ENCODE measurements at regions not wholly inside any gene's neighbourhood (a gene's known extent, or its start where the extent isn't known, plus 50 kb on each side); places are given as distances from the start of the nearest gene placed in this dataset.

GRCh38 chr2:176784633-176785200, 427.9 kb upstream of the HNRNPA3 start:
- FAIRE-seq (no peak), DNase-seq (no peak)
- no peak for TF ChIP-seq CTCF (IDR thresholded peaks at IDR 0.05; ENCODE audit: borderline replicate concordance, extremely low read depth, insufficient read depth)
- H3K9ac ChIP-seq (ENCODE audit: low read length in 3 of 3): no peak overlapping the region
- no peaks in the 10 kb centered on the region for H3K9me3 ChIP-seq (ENCODE audit: control insufficient read depth in 2 of 3, insufficient read depth in 1 of 3, low read length in 3 of 3)
- H3K27ac ChIP-seq (ENCODE audit: low read depth in 2 of 2, low read length in 2 of 2): no peak overlapping the region
- H3K36me3 ChIP-seq (ENCODE audit: control insufficient read depth in 2 of 3, insufficient read depth in 3 of 3, low read length in 3 of 3): no peaks in the 10 kb centered on the region
- intact Hi-C loops (cut with DNase I): no loop called here
- no peaks in the 10 kb centered on the region for H3K27me3 ChIP-seq (ENCODE audit: control insufficient read depth, insufficient read depth, low read length)
- no peak overlapping the region for H3K4me3 ChIP-seq (ENCODE audit: low read length in 3 of 3)
- H3K4me1 ChIP-seq (ENCODE audit: control insufficient read depth in 2 of 3, insufficient read depth in 2 of 3, low read depth in 1 of 3, low read length in 3 of 3): no peaks in the 10 kb centered on the region

DNA sequence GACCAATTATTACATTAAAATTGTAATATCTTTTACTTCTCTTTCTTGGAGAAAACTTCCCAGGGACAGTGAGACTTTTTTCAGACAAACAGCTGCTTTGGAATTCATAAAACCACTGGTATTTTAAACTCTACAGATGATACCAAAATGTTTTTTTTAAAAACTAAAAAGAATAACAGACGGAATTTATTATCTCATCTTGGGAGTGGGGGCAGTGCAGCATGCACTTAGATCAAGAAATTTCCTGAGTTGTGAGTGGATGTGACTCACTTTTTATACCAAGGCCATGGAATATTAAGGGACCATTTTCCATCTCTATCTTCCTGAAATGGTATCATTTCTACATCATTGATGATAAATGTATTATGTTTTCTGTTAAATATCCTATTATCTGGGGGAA, 422.8 kb upstream of the HNRNPA3 start:
- Histone ChIP-seq H3K4me3 (ENCODE audit: low read length in 3 of 3) (no peak overlapping the region), H3K9me3 (ENCODE audit: control insufficient read depth in 2 of 3, insufficient read depth in 1 of 3, low read length in 3 of 3) (no peaks in the 10 kb centered on the region), H3K36me3 (ENCODE audit: control insufficient read depth in 2 of 3, insufficient read depth in 3 of 3, low read length in 3 of 3) (no peaks in the 10 kb centered on the region), H3K9ac (ENCODE audit: low read length in 3 of 3) (no peak overlapping the region), H3K27ac (ENCODE audit: low read depth in 2 of 2, low read length in 2 of 2) (no peak overlapping the region), H3K27me3 (ENCODE audit: control insufficient read depth, insufficient read depth, low read length) (no peaks in the 10 kb centered on the region), H3K4me1 (ENCODE audit: control insufficient read depth in 2 of 3, insufficient read depth in 2 of 3, low read depth in 1 of 3, low read length in 3 of 3) (peaks cover 0 to 6% (median 3%) of the 10 kb centered on the region in 3 donors)
- no peak for DNase-seq
- no peak for TF ChIP-seq CTCF (IDR thresholded peaks at IDR 0.05; ENCODE audit: borderline replicate concordance, extremely low read depth, insufficient read depth)
- intact Hi-C loops (cut with DNase I): no loop called here
- no peak for FAIRE-seq

DNA sequence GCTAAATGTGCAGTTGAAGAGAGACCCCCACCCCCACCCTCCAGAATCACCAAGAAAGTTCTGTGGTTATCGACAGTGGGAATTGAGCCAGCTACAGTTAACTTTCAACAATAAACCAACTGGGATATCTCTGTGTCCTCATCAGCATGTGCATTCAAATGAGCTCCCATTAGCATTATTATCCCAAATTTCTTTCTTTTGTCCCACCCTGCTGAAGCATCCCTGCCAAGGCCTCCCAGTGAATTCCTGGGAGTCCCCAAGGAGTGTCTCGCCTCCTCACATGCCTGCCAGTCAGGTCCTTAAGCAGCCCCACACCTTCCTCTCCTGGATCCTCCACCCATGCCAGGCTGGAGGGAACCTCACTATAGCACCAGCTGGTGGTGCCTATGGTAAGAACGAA, 422.1 kb upstream of the HNRNPA3 start:
- no peak overlapping the region for H3K4me3 ChIP-seq (ENCODE audit: low read length in 3 of 3)
- no peaks in the 10 kb centered on the region for H3K27me3 ChIP-seq (ENCODE audit: control insufficient read depth, insufficient read depth, low read length)
- peaks cover 0 to 6% (median 3%) of the 10 kb centered on the region in 3 donors for H3K4me1 ChIP-seq (ENCODE audit: control insufficient read depth in 2 of 3, insufficient read depth in 2 of 3, low read depth in 1 of 3, low read length in 3 of 3)
- FAIRE-seq (no peak), DNase-seq (no peak)
- H3K9ac ChIP-seq (ENCODE audit: low read length in 3 of 3): no peak overlapping the region
- H3K9me3 ChIP-seq (ENCODE audit: control insufficient read depth in 2 of 3, insufficient read depth in 1 of 3, low read length in 3 of 3): no peaks in the 10 kb centered on the region
- no peak overlapping the region for H3K27ac ChIP-seq (ENCODE audit: low read depth in 2 of 2, low read length in 2 of 2)
- intact Hi-C loops (cut with DNase I): no loop called here
- no peak for TF ChIP-seq CTCF (IDR thresholded peaks at IDR 0.05; ENCODE audit: borderline replicate concordance, extremely low read depth, insufficient read depth)
- H3K36me3 ChIP-seq (ENCODE audit: control insufficient read depth in 2 of 3, insufficient read depth in 3 of 3, low read length in 3 of 3): no peaks in the 10 kb centered on the region

DNA sequence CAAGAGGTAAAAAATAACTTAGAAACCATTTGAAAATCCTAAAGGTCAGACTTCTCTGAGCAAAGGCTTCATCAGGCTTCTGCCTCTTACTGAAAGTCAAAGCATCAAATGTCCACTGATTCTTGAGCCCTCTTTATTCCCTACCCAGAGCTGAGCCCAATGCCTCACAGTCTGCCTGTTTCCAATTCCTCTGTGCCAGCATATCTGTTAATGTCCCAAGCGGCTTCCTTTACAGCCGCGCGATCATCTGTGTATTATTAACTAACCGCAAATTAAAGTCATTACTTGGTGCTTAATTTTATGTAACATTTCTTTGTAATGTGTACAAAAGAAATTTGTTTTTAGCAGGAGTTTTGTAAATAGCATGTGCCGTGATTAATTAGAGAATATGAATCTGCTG, 418.8 kb upstream of the HNRNPA3 start:
- Histone ChIP-seq H3K27me3 (ENCODE audit: control insufficient read depth, insufficient read depth, low read length) (no peaks in the 10 kb centered on the region), H3K9me3 (ENCODE audit: control insufficient read depth in 2 of 3, insufficient read depth in 1 of 3, low read length in 3 of 3) (no peaks in the 10 kb centered on the region), H3K9ac (ENCODE audit: low read length in 3 of 3) (no peak overlapping the region), H3K4me1 (ENCODE audit: control insufficient read depth in 2 of 3, insufficient read depth in 2 of 3, low read depth in 1 of 3, low read length in 3 of 3) (peaks cover 0 to 6% (median 3%) of the 10 kb centered on the region in 3 donors), H3K4me3 (ENCODE audit: low read length in 3 of 3) (no peak overlapping the region), H3K27ac (ENCODE audit: low read depth in 2 of 2, low read length in 2 of 2) (no peak overlapping the region), H3K36me3 (ENCODE audit: control insufficient read depth in 2 of 3, insufficient read depth in 3 of 3, low read length in 3 of 3) (no peaks in the 10 kb centered on the region)
- intact Hi-C loops (cut with DNase I): no loop called here
- DNase-seq (no peak), FAIRE-seq (no peak)
- no peak for TF ChIP-seq CTCF (IDR thresholded peaks at IDR 0.05; ENCODE audit: borderline replicate concordance, extremely low read depth, insufficient read depth)
